IMR-90 (cell line): ENCODE measurements at regions not wholly inside any gene's neighbourhood (a gene's known extent, or its start where the extent isn't known, plus 50 kb on each side); places are given as distances from the start of the nearest gene placed in this dataset.
A peak's percentile ranks its signal among the peaks of the same experiment; 100 is the strongest.
"Not testable (repeated sequence)": the region's sequence is repeated elsewhere in the genome, so short reads cannot be mapped to it uniquely, and the experiment has no call there.

Experiments used
- ATAC-seq: fragments of 200-7000 bp; cut with Tn5 transposase; 2 replicates; pipeline ENCODE4 v1.9.1; 2020; ENCODE audit warnings: low read depth, mild to moderate bottlenecking, moderate library complexity
- BruUV-seq: library from RNA; stranded (reverse); fragments of 400-500 nt; replicated peaks from 2 replicates; lab custom pipeline; 2021; lab: Mats Ljungman, UMichigan
- CTCF ChIA-PET: fragments of 300-600 bp; formaldehyde crosslinking; extraction: SDS; loops from one replicate; lab custom pipeline; 2021; ENCODE audit warnings: antibody characterized with exemption; lab: Yijun Ruan, JAX
- POLR2A ChIA-PET: fragments of 300-600 bp; sonication (Branson Sonifier 250); formaldehyde crosslinking; loops from one replicate; lab custom pipeline; 2022; ENCODE audit warnings: antibody characterized with exemption; ENCODE audit not compliant: unreplicated experiment; lab: Charles Lee
- DNase-seq: peaks from one replicate; pipeline ENCODE4 v3.0.0; 2013
- H2AFZ ChIP-seq: replicated peaks from 2 replicates; pipeline ENCODE3; 2013; ENCODE audit warnings: low read length, mild to moderate bottlenecking; ENCODE audit not compliant: poor library complexity
- H2AK5ac ChIP-seq: 2 replicates; pipeline ENCODE4 v1.6.1; 2013; ENCODE audit warnings: low read depth, low read length, inconsistent platforms
- H2AK9ac ChIP-seq: replicated peaks from 2 replicates; pipeline ENCODE3; 2013; ENCODE audit warnings: mild to moderate bottlenecking, low read depth, low read length, moderate library complexity; ENCODE audit not compliant: poor library complexity
- H2BK120ac ChIP-seq: 2 replicates; pipeline ENCODE4 v1.6.1; 2013; ENCODE audit warnings: low read depth, low read length, inconsistent platforms
- H2BK15ac ChIP-seq: 3 replicates; pipeline ENCODE4 v1.6.1; 2013; ENCODE audit warnings: low read depth, low read length, inconsistent platforms
- H2BK20ac ChIP-seq: 2 replicates; pipeline ENCODE4 v1.6.1; 2013; ENCODE audit warnings: low read depth, mild to moderate bottlenecking, inconsistent platforms, low read length, moderate library complexity
- H2BK5ac ChIP-seq: 2 replicates; pipeline ENCODE4 v1.6.1; 2013; ENCODE audit warnings: mild to moderate bottlenecking, low read depth, low read length, inconsistent platforms; ENCODE audit not compliant: poor library complexity, severe bottlenecking
- H3K14ac ChIP-seq: replicated peaks from 2 replicates; pipeline ENCODE4 v1.6.1; 2013; ENCODE audit warnings: low read depth, low read length, inconsistent platforms
- H3K18ac ChIP-seq: 2 replicates; pipeline ENCODE4 v1.6.1; 2013; ENCODE audit warnings: low read depth, low read length, control low read depth
- H3K23ac ChIP-seq: 2 replicates; pipeline ENCODE4 v1.6.1; 2013; ENCODE audit warnings: low read depth, low read length, inconsistent platforms
- H3K27ac ChIP-seq: 2 replicates; pipeline ENCODE4 v1.5.1; 2013; ENCODE audit warnings: mild to moderate bottlenecking, control low read depth, low read length; ENCODE audit not compliant: insufficient read depth
- H3K27me3 ChIP-seq: 2 replicates; pipeline ENCODE4 v1.6.1; 2013; ENCODE audit warnings: low read length; ENCODE audit not compliant: control insufficient read depth, insufficient read depth
- H3K36me3 ChIP-seq: 2 replicates; pipeline ENCODE4 v1.6.1; 2013; ENCODE audit warnings: low read length, mixed read lengths; ENCODE audit not compliant: control insufficient read depth, insufficient read depth
- H3K4ac ChIP-seq: 2 replicates; pipeline ENCODE4 v1.6.1; 2013; ENCODE audit warnings: low read depth, low read length, inconsistent platforms
- H3K4me1 ChIP-seq: 2 replicates; pipeline ENCODE4 v1.6.1; 2013; ENCODE audit warnings: low read length, mixed read lengths; ENCODE audit not compliant: control insufficient read depth, insufficient read depth
- H3K4me2 ChIP-seq: 2 replicates; pipeline ENCODE4 v1.6.1; 2013; ENCODE audit warnings: low read depth, mild to moderate bottlenecking, control low read depth, low read length, moderate library complexity
- H3K4me3 ChIP-seq: 2 replicates; pipeline ENCODE4 v1.5.1; 2013; ENCODE audit warnings: low read depth, mild to moderate bottlenecking, control low read depth, low read length, moderate library complexity; ENCODE audit not compliant: insufficient read depth
- H3K56ac ChIP-seq: 2 replicates; pipeline ENCODE4 v1.6.1; 2013; ENCODE audit warnings: low read length, inconsistent platforms; ENCODE audit not compliant: insufficient read depth; ENCODE audit errors: extremely low read depth
- H3K79me1 ChIP-seq, 2 experiments: 2 replicates each; pipeline ENCODE4 v1.6.1; 2013; ENCODE audit warnings: low read length in 2 of 2, inconsistent platforms in 1 of 2, low read depth in 1 of 2
- H3K9ac ChIP-seq: 2 replicates; pipeline ENCODE4 v1.6.1; 2013; ENCODE audit warnings: low read depth, low read length, control low read depth
- H3K9me1 ChIP-seq: 2 replicates; pipeline ENCODE4 v1.6.1; 2013; ENCODE audit warnings: low read length, inconsistent platforms; ENCODE audit not compliant: insufficient read depth
- H3K9me3 ChIP-seq: 2 replicates; pipeline ENCODE4 v1.6.1; 2013; ENCODE audit warnings: low read length; ENCODE audit not compliant: control insufficient read depth, insufficient read depth
- H4K20me1 ChIP-seq: 2 replicates; pipeline ENCODE4 v1.6.1; 2013; ENCODE audit warnings: low read length, inconsistent platforms; ENCODE audit not compliant: insufficient read depth
- H4K5ac ChIP-seq: 2 replicates; pipeline ENCODE4 v1.6.1; 2013; ENCODE audit warnings: mild to moderate bottlenecking, low read depth, low read length, control low read depth
- H4K8ac ChIP-seq, 2 experiments: 2 replicates each; pipeline ENCODE4 v1.6.1; 2013; ENCODE audit warnings: low read depth in 2 of 2, low read length in 2 of 2, control low read depth in 1 of 2, inconsistent platforms in 1 of 2
- H4K91ac ChIP-seq: 2 replicates; pipeline ENCODE4 v1.6.1; 2013; ENCODE audit warnings: low read depth, low read length, inconsistent platforms; ENCODE audit not compliant: insufficient read depth
- RAD21 ChIP-seq: IDR thresholded peaks from 2 replicates; pipeline ENCODE4 v1.6.1; 2012; ENCODE audit warnings: low read length, improper control_type of control experiment
- SMC3 ChIP-seq: fragments of 150-350 bp; IDR thresholded peaks from 2 replicates; pipeline ENCODE4 v1.6.1; 2016; ENCODE audit warnings: low read depth, mild to moderate bottlenecking, antibody characterized with exemption, low read length, moderate library complexity
- WGBS, 2 experiments: methylation state at CpG; one replicate each; pipeline versions ENCODE4 v1.1.5 to v1.1.7; 2013; ENCODE audit warnings: missing lambda C conversion rate in 2 of 2; ENCODE audit not compliant: insufficient read length in 1 of 2; ENCODE audit errors: extremely low coverage in 2 of 2; 5-methylcytosine and 5-hydroxymethylcytosine counted together
- dilution Hi-C: fragments of 300-500 bp; cut with HindIII; formaldehyde crosslinking; loops from one replicate; pipeline ENCODE4 v1.14.3; 2018; ENCODE audit warnings: low sequenced_read_pairs; ENCODE audit not compliant: unreplicated experiment
- in situ Hi-C: fragments of 300-500 bp; cut with MboI; formaldehyde crosslinking; loops from 3 replicates; pipeline ENCODE4 v1.14.3; 2019; ENCODE audit warnings: low sequenced_read_pairs, inconsistent platforms, mixed read lengths
- intact Hi-C: fragments of 100-400 bp; cut with micrococcal nuclease; formaldehyde crosslinking; loops from 2 replicates; pipeline ENCODE4 v1.10.0; 2022
- TF ChIP-seq, protein P1 (sequence below): conservative IDR thresholded peaks from 2 replicates; pipeline ENCODE4 v1.5.1; 2012; ENCODE audit warnings: mild to moderate bottlenecking, low read depth, low read length, improper control_type of control experiment

DNA sequence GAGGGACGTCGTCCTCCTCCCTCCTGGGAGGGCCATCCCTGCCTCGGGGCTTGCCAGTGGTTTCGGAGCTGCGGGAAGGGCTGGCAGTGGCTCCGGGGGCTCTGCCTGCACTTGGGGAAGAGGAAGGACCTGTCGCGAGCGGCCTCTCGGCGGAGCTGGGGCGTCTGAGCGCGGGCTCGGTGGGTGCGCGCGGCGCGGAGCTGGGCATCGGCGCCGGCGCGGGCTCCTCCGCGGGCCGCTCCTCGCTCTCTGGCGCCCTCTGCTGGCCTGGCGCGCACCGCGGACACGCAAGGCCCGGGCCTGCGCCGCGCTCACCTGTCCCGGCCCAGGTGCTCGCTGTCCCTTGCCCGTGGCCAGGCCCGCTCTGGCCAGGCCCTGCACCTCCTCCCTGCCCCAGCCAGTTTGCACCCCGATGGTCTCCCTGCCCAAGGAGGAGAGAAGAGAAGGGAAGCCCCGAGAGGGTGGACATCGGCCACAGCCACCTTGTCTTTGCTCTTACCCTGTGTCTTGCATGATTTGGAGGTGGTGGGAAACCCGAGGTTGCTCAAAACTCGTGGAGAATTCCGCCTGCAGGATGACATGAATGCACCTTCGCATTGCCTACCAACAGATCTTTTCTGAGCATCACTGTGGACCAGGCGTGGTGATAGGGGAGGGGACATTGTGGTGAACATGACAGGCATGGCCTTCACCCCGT is 119.2 kb downstream of the OTOP1 start:
- H3K23ac ChIP-seq, H3K9me3 ChIP-seq, H3K14ac ChIP-seq, H3K27ac ChIP-seq, H3K9me1 ChIP-seq, H3K27me3 ChIP-seq, H3K79me1 ChIP-seq, CTCF ChIA-PET, H4K20me1 ChIP-seq, H2AK5ac ChIP-seq, POLR2A ChIA-PET, H3K36me3 ChIP-seq, dilution Hi-C loops, H2BK20ac ChIP-seq, H3K9ac ChIP-seq, H3K4me1 ChIP-seq, H2BK120ac ChIP-seq, BruUV-seq, H3K18ac ChIP-seq, H4K91ac ChIP-seq, H3K56ac ChIP-seq, intact Hi-C loops, H2BK5ac ChIP-seq, H4K5ac ChIP-seq, H2AK9ac ChIP-seq, H4K8ac ChIP-seq, H2BK15ac ChIP-seq, H3K4ac ChIP-seq: not testable (repeated sequence)
- peak; percentile 13 for DNase-seq
- Histone ChIP-seq H2AFZ (peak overlapping the region; percentile 92), H3K4me3 (peak overlapping the region; percentile 52), H3K4me2 (peak overlapping the region; percentile 93)
- WGBS, 2 experiments, result 12% methylated on average over 14 of the region's 52 CpGs; no CpG with 5 or more reads in 1 of the 2 experiments
- peak; percentile 63 for TF ChIP-seq SMC3
- TF ChIP-seq RAD21, result peak; percentile 56
- TF ChIP-seq, protein P1, sequence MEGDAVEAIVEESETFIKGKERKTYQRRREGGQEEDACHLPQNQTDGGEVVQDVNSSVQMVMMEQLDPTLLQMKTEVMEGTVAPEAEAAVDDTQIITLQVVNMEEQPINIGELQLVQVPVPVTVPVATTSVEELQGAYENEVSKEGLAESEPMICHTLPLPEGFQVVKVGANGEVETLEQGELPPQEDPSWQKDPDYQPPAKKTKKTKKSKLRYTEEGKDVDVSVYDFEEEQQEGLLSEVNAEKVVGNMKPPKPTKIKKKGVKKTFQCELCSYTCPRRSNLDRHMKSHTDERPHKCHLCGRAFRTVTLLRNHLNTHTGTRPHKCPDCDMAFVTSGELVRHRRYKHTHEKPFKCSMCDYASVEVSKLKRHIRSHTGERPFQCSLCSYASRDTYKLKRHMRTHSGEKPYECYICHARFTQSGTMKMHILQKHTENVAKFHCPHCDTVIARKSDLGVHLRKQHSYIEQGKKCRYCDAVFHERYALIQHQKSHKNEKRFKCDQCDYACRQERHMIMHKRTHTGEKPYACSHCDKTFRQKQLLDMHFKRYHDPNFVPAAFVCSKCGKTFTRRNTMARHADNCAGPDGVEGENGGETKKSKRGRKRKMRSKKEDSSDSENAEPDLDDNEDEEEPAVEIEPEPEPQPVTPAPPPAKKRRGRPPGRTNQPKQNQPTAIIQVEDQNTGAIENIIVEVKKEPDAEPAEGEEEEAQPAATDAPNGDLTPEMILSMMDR, result peak; percentile 74
- peak; percentile 72 for ATAC-seq
- in situ Hi-C loops, result loop anchor here (25.0 kb wide), 1 partner anchor 120 kb away; no protein-coding TSS in a partner anchor

DNA sequence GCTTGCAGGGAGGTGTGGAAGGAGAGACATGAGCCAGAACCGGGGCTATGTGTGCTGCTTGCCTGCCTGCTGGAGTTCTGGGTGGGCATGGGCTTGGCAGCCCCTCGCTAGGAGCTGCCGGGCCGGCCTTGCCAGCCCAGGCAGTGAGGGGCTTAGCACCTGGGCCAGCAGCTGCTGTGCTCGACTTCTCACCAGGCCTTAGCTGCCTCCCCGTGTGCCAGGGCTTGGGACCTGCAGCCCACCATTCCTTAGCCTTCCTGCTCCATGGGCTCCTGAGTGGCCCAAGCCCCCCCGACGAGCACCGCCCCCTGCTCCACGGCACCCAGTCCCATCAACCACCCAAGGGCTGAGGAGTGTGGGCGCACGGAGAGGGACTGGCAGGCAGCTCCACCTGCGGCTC is 111.3 kb downstream of the OTOP1 start:
- intact Hi-C loops, H2BK120ac ChIP-seq, H2AK9ac ChIP-seq, H3K23ac ChIP-seq, ATAC-seq, H3K9me1 ChIP-seq, H3K9me3 ChIP-seq, H3K4me3 ChIP-seq, H3K4ac ChIP-seq, H2AK5ac ChIP-seq, H2BK20ac ChIP-seq, H3K4me1 ChIP-seq, POLR2A ChIA-PET, H3K27me3 ChIP-seq, CTCF ChIA-PET, BruUV-seq, H2BK5ac ChIP-seq, H2AFZ ChIP-seq, H4K20me1 ChIP-seq, H3K27ac ChIP-seq, DNase-seq, H3K56ac ChIP-seq, H3K9ac ChIP-seq, H4K8ac ChIP-seq, H4K5ac ChIP-seq, H4K91ac ChIP-seq, H3K18ac ChIP-seq, H2BK15ac ChIP-seq, dilution Hi-C loops, H3K79me1 ChIP-seq, H3K14ac ChIP-seq, H3K36me3 ChIP-seq, H3K4me2 ChIP-seq: not testable (repeated sequence)
- in situ Hi-C loops, result loop anchor here (25.0 kb wide), 1 partner anchor 128 kb away; no protein-coding TSS in a partner anchor
- 47% methylated on average over 3 of the region's 13 CpGs; no CpG with 5 or more reads in 1 of the 2 experiments for WGBS, 2 experiments
